RPMI7951 (cell line): ENCODE measurements at regions not wholly inside any gene's neighbourhood (a gene's known extent, or its start where the extent isn't known, plus 50 kb on each side); places are given as distances from the start of the nearest gene placed in this dataset.
"Not testable (repeated sequence)": the region's sequence is repeated elsewhere in the genome, so short reads cannot be mapped to it uniquely, and the experiment has no call there.

Experiments used
- DNase-seq: peaks from one replicate; pipeline ENCODE4 v3.0.0-alpha.2; 2012; ENCODE audit warnings: low read depth

- no peak for DNase-seq
These were observed 118.1 kb upstream of the SEM1 start for GRCh38 chr7:96827701-96828100.

GRCh38 chr7:96829121-96829520, 119.5 kb upstream of the SEM1 start:
- not testable (repeated sequence) for DNase-seq

- no peak for DNase-seq
These were observed 121.8 kb upstream of the SEM1 start for GRCh38 chr7:96831446-96831845.

- DNase-seq = peak; percentile 2
These were observed 122.5 kb upstream of the SEM1 start for GRCh38 chr7:96832092-96832662.

GRCh38 chr7:96833676-96834453, 124.2 kb upstream of the SEM1 start:
- DNase-seq = peak; percentile 12

GRCh38 chr7:96836456-96836855, 126.8 kb upstream of the SEM1 start:
- no peak for DNase-seq

- DNase-seq = peak; percentile 4
These were observed 127.9 kb upstream of the SEM1 start for GRCh38 chr7:96837593-96837992.

- no peak for DNase-seq
These were observed 128.8 kb upstream of the SEM1 start for GRCh38 chr7:96838481-96838880.

GRCh38 chr7:96855139-96855538, 145.5 kb upstream of the SEM1 start:
- no peak for DNase-seq

- no peak for DNase-seq
These were observed 146.0 kb upstream of the SEM1 start for GRCh38 chr7:96855691-96856090.

- no peak for DNase-seq
These were observed 135.8 kb upstream of the DLX6 start for GRCh38 chr7:96869538-96869937.

- DNase-seq = no peak
These were observed 135.2 kb upstream of the DLX6 start for GRCh38 chr7:96870185-96870584.

- no peak for DNase-seq
These were observed 134.4 kb upstream of the DLX6 start for GRCh38 chr7:96870934-96871333.

- no peak for DNase-seq
These were observed 117.9 kb upstream of the DLX6 start for GRCh38 chr7:96887426-96887825.

GRCh38 chr7:96899108-96899507, 106.2 kb upstream of the DLX6 start:
- no peak for DNase-seq

GRCh38 chr7:96901822-96902445, 103.4 kb upstream of the DLX6 start:
- no peak for DNase-seq

- no peak for DNase-seq
These were observed 101.4 kb upstream of the DLX6 start for GRCh38 chr7:96903906-96904305.

GRCh38 chr7:96910486-96910885, 94.9 kb upstream of the DLX6 start:
- DNase-seq = no peak

- DNase-seq = no peak
These were observed 90.3 kb upstream of the DLX6 start for GRCh38 chr7:96915029-96915428.

- no peak for DNase-seq
These were observed 85.3 kb upstream of the DLX6 start for GRCh38 chr7:96920064-96920463.

- no peak for DNase-seq
These were observed 84.6 kb upstream of the DLX6 start for GRCh38 chr7:96920713-96921112.

- DNase-seq = no peak
These were observed 84.1 kb upstream of the DLX6 start for GRCh38 chr7:96921231-96921630.

GRCh38 chr7:96921771-96922170, 83.6 kb upstream of the DLX6 start:
- no peak for DNase-seq
